ENCODE measurements at regions not wholly inside any gene's neighbourhood (a gene's known extent, or its start where the extent isn't known, plus 50 kb on each side); places are given as distances from the start of the nearest gene placed in this dataset.

DNA sequence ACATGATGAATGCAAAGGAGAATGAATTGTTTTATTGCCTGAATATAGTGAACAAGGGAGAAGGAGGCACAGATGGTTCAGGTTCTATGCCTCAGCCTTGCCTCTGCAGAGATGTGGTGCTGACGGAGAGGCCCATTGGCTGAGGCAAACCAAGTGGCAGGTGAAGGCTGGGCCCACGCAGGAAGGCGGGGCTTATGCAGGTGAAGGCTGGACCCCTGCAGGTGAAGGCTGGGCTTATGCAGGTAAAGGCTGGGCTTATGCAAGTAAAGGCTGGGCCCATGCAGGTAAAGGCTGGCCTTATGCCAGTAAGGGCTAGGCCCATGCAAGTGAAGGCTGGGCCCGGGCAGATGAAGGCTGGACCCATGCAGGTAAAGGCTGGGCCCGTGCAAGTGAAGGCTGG is 414.7 kb downstream of the LRATD1 start:
- H3K27me3 ChIP-seq (ENCODE audit: control insufficient read depth, insufficient read depth, low read length), result no peaks in the 10 kb centered on the region
- H3K4me1 ChIP-seq (ENCODE audit: control insufficient read depth, insufficient read depth, low read length), result peaks cover 15% of the 10 kb centered on the region
- no peak overlapping the region for H3K27ac ChIP-seq (ENCODE audit: low read length)
- WGBS (ENCODE audit: insufficient coverage), result 87% methylated on average over 5 of the region's 5 CpGs
- H3K9me3 ChIP-seq (replicated peaks; ENCODE audit: control insufficient read depth, low read depth, low read length), result no peaks in the 10 kb centered on the region
- no peaks in the 10 kb centered on the region for H3K36me3 ChIP-seq (ENCODE audit: control insufficient read depth, insufficient read depth, low read length)
- H3K4me3 ChIP-seq (ENCODE audit: low read length), result no peak overlapping the region
- no peak for DNase-seq

DNA sequence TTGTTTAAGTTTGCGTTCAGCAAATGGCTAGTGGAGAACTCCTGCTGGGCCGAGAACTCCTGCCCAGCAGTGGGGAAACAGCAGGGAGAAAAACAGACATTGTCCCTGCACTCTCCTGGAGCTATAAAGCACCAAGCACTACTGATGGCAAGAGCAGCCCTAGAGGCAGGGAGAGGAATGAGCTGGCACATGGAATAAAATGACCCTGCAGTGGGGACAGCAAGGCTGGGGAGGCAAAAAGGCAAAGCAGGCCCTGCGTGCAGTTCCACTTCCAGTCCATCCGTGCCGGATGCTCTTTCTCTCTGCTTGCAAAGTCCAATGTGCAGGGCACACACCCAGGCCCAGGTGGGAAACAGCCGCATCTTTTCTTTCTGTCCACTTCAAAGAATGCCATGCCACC is 415.5 kb downstream of the LRATD1 start:
- Histone ChIP-seq H3K9me3 (replicated peaks; ENCODE audit: control insufficient read depth, low read depth, low read length) (no peaks in the 10 kb centered on the region), H3K27me3 (ENCODE audit: control insufficient read depth, insufficient read depth, low read length) (no peaks in the 10 kb centered on the region), H3K4me1 (ENCODE audit: control insufficient read depth, insufficient read depth, low read length) (peaks cover 7% of the 10 kb centered on the region), H3K4me3 (ENCODE audit: low read length) (no peak overlapping the region), H3K36me3 (ENCODE audit: control insufficient read depth, insufficient read depth, low read length) (no peaks in the 10 kb centered on the region), H3K27ac (ENCODE audit: low read length) (no peak overlapping the region)
- WGBS (ENCODE audit: insufficient coverage), result 87% methylated on average over 5 of the region's 6 CpGs
- no peak for DNase-seq

- no peak overlapping the region for H3K27ac ChIP-seq (ENCODE audit: low read length)
- 67% methylated on average over 11 of the region's 14 CpGs for WGBS (ENCODE audit: insufficient coverage)
- no peaks in the 10 kb centered on the region for H3K4me1 ChIP-seq (ENCODE audit: control insufficient read depth, insufficient read depth, low read length)
- H3K36me3 ChIP-seq (ENCODE audit: control insufficient read depth, insufficient read depth, low read length), result no peaks in the 10 kb centered on the region
- DNase-seq, result peak; percentile 6
- H3K27me3 ChIP-seq (ENCODE audit: control insufficient read depth, insufficient read depth, low read length), result no peaks in the 10 kb centered on the region
- H3K4me3 ChIP-seq (ENCODE audit: low read length), result no peak overlapping the region
- no peaks in the 10 kb centered on the region for H3K9me3 ChIP-seq (replicated peaks; ENCODE audit: control insufficient read depth, low read depth, low read length)
These were observed 416.8 kb downstream of the LRATD1 start for GRCh38 chr2:15049096-15049993.

- DNase-seq, result no peak
- WGBS (ENCODE audit: insufficient coverage), result 35% methylated on average over 3 of the region's 4 CpGs
- Histone ChIP-seq H3K27ac (ENCODE audit: low read length) (no peak overlapping the region), H3K36me3 (ENCODE audit: control insufficient read depth, insufficient read depth, low read length) (no peaks in the 10 kb centered on the region), H3K9me3 (replicated peaks; ENCODE audit: control insufficient read depth, low read depth, low read length) (no peaks in the 10 kb centered on the region), H3K27me3 (ENCODE audit: control insufficient read depth, insufficient read depth, low read length) (no peaks in the 10 kb centered on the region), H3K4me1 (ENCODE audit: control insufficient read depth, insufficient read depth, low read length) (no peaks in the 10 kb centered on the region), H3K4me3 (ENCODE audit: low read length) (no peak overlapping the region)
These were observed 418.0 kb downstream of the LRATD1 start for GRCh38 chr2:15050483-15050882.

DNA sequence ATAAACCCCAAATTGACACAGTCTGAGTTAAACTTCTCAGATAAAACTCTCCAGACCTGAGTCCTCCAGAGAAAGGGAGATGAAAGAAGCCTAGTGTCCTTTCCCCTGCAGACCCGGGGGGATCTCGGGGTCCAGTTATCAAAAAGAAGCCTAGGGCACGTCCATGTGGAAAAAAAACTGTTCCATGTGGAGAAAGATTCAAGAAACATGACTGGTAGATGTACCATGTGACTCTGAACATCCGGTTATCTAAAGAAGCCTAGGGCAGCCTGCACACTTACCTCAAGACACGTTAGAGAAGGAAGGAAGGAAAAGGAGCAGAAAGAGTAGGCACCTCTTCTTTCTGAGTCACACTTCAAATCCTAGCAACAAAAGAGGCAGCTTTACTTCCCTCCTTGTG is 421.0 kb downstream of the LRATD1 start:
- no peak for DNase-seq
- Histone ChIP-seq H3K4me1 (ENCODE audit: control insufficient read depth, insufficient read depth, low read length) (no peaks in the 10 kb centered on the region), H3K27ac (ENCODE audit: low read length) (no peak overlapping the region), H3K36me3 (ENCODE audit: control insufficient read depth, insufficient read depth, low read length) (no peaks in the 10 kb centered on the region), H3K4me3 (ENCODE audit: low read length) (no peak overlapping the region), H3K9me3 (replicated peaks; ENCODE audit: control insufficient read depth, low read depth, low read length) (no peaks in the 10 kb centered on the region), H3K27me3 (ENCODE audit: control insufficient read depth, insufficient read depth, low read length) (no peaks in the 10 kb centered on the region)
- 88% methylated on average over 3 of the region's 5 CpGs for WGBS (ENCODE audit: insufficient coverage)

- Histone ChIP-seq H3K27ac (ENCODE audit: low read length) (no peak overlapping the region), H3K27me3 (ENCODE audit: control insufficient read depth, insufficient read depth, low read length) (no peaks in the 10 kb centered on the region), H3K4me3 (ENCODE audit: low read length) (no peak overlapping the region), H3K9me3 (replicated peaks; ENCODE audit: control insufficient read depth, low read depth, low read length) (no peaks in the 10 kb centered on the region), H3K4me1 (ENCODE audit: control insufficient read depth, insufficient read depth, low read length) (no peaks in the 10 kb centered on the region), H3K36me3 (ENCODE audit: control insufficient read depth, insufficient read depth, low read length) (no peaks in the 10 kb centered on the region)
- DNase-seq, result peak; percentile 5
- 84% methylated on average over 3 of the region's 6 CpGs for WGBS (ENCODE audit: insufficient coverage)
These were observed 425.7 kb downstream of the LRATD1 start for GRCh38 chr2:15058015-15058720.

DNA sequence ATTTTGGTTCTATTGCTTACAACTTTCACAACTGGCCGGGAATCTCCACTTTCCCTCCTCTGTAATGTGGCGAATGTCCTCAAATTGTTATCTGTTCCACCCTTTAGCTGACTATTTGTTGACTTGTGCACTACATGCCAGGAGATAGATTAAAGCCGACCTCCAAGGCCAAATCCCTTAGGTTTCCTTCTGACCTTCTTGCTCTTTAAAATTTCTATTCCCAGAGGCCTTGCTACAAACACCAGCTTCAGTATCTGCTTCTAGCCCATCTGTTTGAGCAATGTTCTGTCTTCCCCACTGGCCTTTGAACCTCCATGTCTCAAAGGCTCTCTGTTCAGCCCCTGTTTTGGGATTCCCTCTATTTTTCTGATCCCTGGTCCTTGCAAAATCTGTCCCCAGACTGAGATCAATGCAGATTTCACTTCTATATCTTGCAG is 426.2 kb downstream of the LRATD1 start:
- 13% methylated on average over 1 of the region's 3 CpGs for WGBS (ENCODE audit: insufficient coverage)
- Histone ChIP-seq H3K36me3 (ENCODE audit: control insufficient read depth, insufficient read depth, low read length) (no peaks in the 10 kb centered on the region), H3K27ac (ENCODE audit: low read length) (no peak overlapping the region), H3K27me3 (ENCODE audit: control insufficient read depth, insufficient read depth, low read length) (no peaks in the 10 kb centered on the region), H3K4me3 (ENCODE audit: low read length) (no peak overlapping the region), H3K9me3 (replicated peaks; ENCODE audit: control insufficient read depth, low read depth, low read length) (no peaks in the 10 kb centered on the region), H3K4me1 (ENCODE audit: control insufficient read depth, insufficient read depth, low read length) (no peaks in the 10 kb centered on the region)
- DNase-seq, result no peak

- no peak for DNase-seq
- H3K4me1 ChIP-seq (ENCODE audit: control insufficient read depth, insufficient read depth, low read length), result no peaks in the 10 kb centered on the region
- no peak overlapping the region for H3K27ac ChIP-seq (ENCODE audit: low read length)
- no peak overlapping the region for H3K4me3 ChIP-seq (ENCODE audit: low read length)
- WGBS (ENCODE audit: insufficient coverage), result 80% methylated on average over 1 of the region's 10 CpGs
- H3K9me3 ChIP-seq (replicated peaks; ENCODE audit: control insufficient read depth, low read depth, low read length), result no peaks in the 10 kb centered on the region
- no peaks in the 10 kb centered on the region for H3K27me3 ChIP-seq (ENCODE audit: control insufficient read depth, insufficient read depth, low read length)
- H3K36me3 ChIP-seq (ENCODE audit: control insufficient read depth, insufficient read depth, low read length), result no peaks in the 10 kb centered on the region
These were observed 427.5 kb downstream of the LRATD1 start for GRCh38 chr2:15059870-15060512.

- H3K9me3 ChIP-seq (replicated peaks; ENCODE audit: control insufficient read depth, low read depth, low read length), result no peaks in the 10 kb centered on the region
- H3K4me1 ChIP-seq (ENCODE audit: control insufficient read depth, insufficient read depth, low read length), result no peaks in the 10 kb centered on the region
- WGBS (ENCODE audit: insufficient coverage), result 71% methylated on average over 1 of the region's 1 CpG
- no peaks in the 10 kb centered on the region for H3K27me3 ChIP-seq (ENCODE audit: control insufficient read depth, insufficient read depth, low read length)
- H3K36me3 ChIP-seq (ENCODE audit: control insufficient read depth, insufficient read depth, low read length), result no peaks in the 10 kb centered on the region
- no peak overlapping the region for H3K27ac ChIP-seq (ENCODE audit: low read length)
- no peak overlapping the region for H3K4me3 ChIP-seq (ENCODE audit: low read length)
- no peak for DNase-seq
These were observed 428.8 kb downstream of the LRATD1 start for GRCh38 chr2:15061268-15061667.

- no peak overlapping the region for H3K27ac ChIP-seq (ENCODE audit: low read length)
- no peaks in the 10 kb centered on the region for H3K27me3 ChIP-seq (ENCODE audit: control insufficient read depth, insufficient read depth, low read length)
- H3K36me3 ChIP-seq (ENCODE audit: control insufficient read depth, insufficient read depth, low read length), result no peaks in the 10 kb centered on the region
- no peak overlapping the region for H3K4me3 ChIP-seq (ENCODE audit: low read length)
- no CpG with 5 or more reads among the region's 3 CpGs for whole genome bisulfite sequencing (ENCODE audit: insufficient coverage)
- H3K9me3 ChIP-seq (replicated peaks; ENCODE audit: control insufficient read depth, low read depth, low read length), result no peaks in the 10 kb centered on the region
- no peaks in the 10 kb centered on the region for H3K4me1 ChIP-seq (ENCODE audit: control insufficient read depth, insufficient read depth, low read length)
- no peak for DNase-seq
These were observed 433.6 kb downstream of the LRATD1 start for GRCh38 chr2:15066138-15066537.
